KBM-7 (cell line): ENCODE measurements at regions not wholly inside any gene's neighbourhood (a gene's known extent, or its start where the extent isn't known, plus 50 kb on each side); places are given as distances from the start of the nearest gene placed in this dataset.

Experiments used
- DNase-seq: peaks from one replicate; pipeline ENCODE4 v3.0.0-alpha.2; 2015
- in situ Hi-C: fragments of 300-500 bp; cut with MboI; formaldehyde crosslinking; loops from 2 replicates; pipeline ENCODE4 v1.14.3; 2020; ENCODE audit warnings: low sequenced_read_pairs, low pct_unique_long_range_greater_than_20kb, mixed read lengths

DNA sequence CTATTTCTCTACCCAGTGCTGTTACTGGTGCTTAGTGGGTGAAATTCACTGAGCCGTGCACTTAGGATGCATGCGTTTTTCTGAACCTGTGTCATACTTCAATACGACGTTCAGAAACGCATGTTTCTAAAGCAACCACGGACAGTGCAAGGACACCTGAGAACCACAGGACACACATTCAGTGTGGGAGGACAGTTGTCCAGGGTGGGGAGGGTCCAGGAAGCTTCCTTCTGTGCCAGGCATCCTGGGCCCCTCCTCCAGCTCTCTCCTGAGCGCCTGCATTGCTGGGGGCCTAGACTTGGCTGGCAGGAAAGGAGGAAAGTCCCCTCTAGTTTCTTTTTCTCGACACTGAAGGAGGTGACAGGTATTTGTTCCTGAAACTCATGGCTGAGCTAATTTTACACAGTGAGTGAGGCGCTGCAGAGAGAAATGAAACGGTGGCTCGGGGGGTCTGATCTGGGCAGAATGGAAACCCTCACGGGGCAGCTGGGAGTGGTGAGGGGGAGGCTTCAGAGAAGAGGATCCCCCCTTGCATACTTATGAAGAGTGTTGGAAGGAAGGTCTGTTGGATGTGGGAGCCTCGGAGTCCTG lies 89.9 kb downstream of the IRF8 start:
- in situ Hi-C loops = loop anchor here (10.0 to 25.0 kb wide), 2 partner anchors 164 to 327 kb away; no protein-coding TSS in a partner anchor
- no peak for DNase-seq

DNA sequence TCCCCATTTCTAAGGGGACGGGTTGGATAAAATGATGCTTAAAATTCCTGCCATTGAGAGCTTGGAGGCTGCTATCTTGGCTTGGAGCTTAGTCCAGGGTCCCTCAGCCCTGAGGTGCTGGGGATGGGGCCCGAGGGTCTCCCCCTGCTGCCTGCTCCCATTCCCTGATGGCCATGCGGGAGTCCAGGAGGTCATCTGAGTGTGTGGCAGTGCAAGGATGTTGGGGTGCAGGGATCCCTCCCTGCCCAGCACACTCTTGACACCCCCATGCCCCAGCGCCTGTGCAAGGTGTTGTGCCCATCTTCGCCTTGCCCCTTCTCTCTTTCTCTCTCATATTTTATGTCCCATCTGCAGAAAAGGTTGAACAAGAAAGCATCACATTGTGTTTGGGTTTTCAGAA lies 90.4 kb downstream of the IRF8 start:
- no peak for DNase-seq
- in situ Hi-C loops = loop anchor here (10.0 to 25.0 kb wide), 2 partner anchors 165 to 327 kb away; no protein-coding TSS in a partner anchor

DNA sequence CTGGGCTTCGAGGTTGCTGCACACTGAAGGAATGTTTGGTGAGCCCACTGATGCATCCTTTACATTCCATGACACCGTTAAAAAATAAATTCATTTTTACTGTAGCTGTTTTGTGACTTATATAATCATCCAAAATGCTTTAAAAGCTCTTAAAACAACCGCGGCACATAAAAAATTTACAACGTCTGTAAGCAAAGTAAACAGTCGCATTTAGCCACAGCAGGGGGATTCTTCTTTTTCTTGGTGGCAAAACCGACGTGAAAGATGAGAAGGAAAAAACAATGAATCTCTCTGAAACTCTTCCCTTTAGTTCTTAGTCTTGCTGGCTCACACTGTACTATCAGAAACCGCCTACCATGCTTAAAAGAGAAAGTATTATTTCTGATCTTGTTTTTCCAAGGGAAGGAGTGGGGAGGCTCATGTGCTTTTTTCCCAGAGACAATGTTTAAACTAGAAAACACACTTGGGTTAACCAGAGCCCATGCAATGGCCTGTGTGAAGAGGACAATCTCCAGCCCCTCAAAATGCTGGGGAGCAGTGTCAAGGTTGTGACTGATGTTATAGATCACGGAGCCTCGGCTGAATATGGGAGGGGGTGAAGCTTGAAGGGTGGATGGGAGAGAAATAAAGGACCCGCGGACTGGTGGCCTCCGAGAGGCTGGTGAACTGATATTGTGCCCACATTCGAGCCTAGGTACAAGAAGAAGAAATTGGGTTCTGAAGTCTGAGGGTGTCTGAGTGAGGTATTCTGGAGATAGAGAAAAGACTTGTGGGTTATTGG lies 91.1 kb downstream of the IRF8 start:
- DNase-seq = no peak
- in situ Hi-C loops = loop anchor here (10.0 to 25.0 kb wide), 2 partner anchors 165 to 328 kb away; no protein-coding TSS in a partner anchor

DNA sequence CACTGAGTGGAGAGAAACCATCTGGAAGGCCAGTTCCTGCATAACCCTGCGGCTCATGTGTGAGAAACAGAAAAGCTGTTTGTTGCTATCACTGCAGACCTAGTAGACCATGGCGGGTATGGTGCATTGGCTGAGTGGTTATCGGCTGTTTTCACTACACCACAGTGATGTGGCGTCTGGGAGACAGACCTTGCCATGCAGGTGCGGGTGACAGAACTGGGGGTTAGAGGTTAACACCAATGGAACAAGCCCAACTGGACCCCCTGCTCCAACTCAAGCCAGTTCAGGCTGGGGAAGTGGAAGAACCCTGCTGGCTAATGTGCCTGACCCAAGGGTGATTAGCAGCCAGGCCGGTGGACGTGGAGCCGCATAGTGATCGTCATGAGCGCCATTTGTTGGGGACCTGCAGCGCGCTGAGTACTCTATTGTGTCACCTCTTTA lies 91.9 kb downstream of the IRF8 start:
- no peak for DNase-seq
- in situ Hi-C loops = loop anchor here (25.0 kb wide), 1 partner anchor 329 kb away; no protein-coding TSS in a partner anchor

DNA sequence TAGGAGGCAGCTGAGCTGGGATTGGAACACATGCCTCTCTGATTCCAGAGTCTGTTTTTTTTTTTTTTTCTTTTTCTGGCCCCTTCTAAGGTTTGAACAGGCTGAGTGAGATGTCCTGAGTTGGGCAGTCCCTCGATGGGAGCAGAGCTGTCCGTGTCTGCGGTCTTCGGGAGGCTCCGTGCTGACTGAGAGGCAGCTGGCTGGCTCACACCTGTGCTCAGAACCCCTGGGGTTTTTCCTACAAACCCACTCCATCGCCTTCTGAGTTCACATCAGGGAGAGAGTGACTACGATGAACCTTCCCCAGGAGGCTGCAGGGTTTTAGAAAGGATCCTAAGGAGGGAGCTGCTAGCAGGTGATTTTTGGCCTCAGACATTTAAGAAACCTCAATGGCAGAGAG lies 92.5 kb downstream of the IRF8 start:
- DNase-seq = no peak
- in situ Hi-C loops = loop anchor here (25.0 kb wide), 1 partner anchor 329 kb away; no protein-coding TSS in a partner anchor

DNA sequence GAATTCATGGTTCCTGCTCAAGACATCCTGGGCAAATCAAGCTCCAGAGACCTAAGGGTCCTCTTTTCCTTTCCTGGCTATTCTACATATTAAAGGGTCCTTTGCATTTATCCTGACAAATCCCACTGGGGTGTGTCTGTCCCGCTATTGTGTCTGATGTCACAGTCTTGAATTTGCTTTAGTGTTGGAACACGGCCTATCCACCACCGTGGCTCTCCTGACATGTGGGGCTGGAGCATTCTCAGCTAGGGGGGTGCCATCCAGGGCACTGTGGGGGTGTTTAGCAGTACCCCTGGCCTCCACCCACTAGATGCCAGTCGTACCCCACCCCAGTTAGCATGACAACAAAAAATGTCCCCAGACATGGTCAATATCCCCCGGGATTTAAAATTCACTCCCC lies 92.9 kb downstream of the IRF8 start:
- DNase-seq = no peak
- in situ Hi-C loops = loop anchor here (25.0 kb wide), 1 partner anchor 330 kb away; no protein-coding TSS in a partner anchor

DNA sequence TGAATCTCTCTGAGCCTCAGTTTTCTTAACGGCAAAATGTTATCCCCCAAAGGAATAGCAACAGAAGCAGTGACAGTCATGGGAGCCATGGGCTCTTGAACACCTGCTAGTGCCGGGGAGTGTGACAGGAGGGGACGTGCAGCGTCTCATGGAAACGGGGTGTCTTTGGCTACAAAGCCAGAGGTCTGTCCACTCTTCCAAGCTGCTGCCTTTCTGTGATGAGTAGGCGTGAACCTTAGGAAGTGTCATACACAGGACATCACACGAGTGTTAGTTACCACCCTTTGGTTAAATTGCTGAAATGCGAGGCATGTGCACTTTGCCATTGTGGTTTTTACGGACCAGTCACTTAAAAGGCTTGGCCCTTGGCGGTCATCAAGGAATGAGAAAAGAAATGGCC lies 93.4 kb downstream of the IRF8 start:
- no peak for DNase-seq
- in situ Hi-C loops = loop anchor here (25.0 kb wide), 1 partner anchor 330 kb away; no protein-coding TSS in a partner anchor

DNA sequence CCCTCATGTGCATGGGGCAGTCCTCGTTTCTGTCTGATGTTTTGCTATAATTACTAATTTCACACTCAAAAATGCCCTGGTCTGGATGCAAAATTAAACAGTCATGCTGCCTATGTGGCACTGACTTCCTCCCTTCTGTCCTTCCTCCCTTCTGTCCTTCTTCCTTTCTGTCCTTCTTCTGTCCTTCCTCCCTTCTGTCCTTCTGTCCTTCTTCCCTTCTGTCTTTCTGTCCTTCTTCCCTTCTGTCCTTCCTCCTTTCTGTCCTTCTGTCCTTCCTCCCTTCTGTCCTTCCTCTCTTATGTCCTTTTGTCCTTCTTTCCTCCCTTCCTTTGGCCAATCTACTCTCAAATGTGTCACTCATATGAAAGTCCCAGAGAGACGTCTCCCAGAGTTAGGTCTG lies 93.8 kb downstream of the IRF8 start:
- DNase-seq = no peak
- in situ Hi-C loops = loop anchor here (25.0 kb wide), 1 partner anchor 330 kb away; no protein-coding TSS in a partner anchor

DNA sequence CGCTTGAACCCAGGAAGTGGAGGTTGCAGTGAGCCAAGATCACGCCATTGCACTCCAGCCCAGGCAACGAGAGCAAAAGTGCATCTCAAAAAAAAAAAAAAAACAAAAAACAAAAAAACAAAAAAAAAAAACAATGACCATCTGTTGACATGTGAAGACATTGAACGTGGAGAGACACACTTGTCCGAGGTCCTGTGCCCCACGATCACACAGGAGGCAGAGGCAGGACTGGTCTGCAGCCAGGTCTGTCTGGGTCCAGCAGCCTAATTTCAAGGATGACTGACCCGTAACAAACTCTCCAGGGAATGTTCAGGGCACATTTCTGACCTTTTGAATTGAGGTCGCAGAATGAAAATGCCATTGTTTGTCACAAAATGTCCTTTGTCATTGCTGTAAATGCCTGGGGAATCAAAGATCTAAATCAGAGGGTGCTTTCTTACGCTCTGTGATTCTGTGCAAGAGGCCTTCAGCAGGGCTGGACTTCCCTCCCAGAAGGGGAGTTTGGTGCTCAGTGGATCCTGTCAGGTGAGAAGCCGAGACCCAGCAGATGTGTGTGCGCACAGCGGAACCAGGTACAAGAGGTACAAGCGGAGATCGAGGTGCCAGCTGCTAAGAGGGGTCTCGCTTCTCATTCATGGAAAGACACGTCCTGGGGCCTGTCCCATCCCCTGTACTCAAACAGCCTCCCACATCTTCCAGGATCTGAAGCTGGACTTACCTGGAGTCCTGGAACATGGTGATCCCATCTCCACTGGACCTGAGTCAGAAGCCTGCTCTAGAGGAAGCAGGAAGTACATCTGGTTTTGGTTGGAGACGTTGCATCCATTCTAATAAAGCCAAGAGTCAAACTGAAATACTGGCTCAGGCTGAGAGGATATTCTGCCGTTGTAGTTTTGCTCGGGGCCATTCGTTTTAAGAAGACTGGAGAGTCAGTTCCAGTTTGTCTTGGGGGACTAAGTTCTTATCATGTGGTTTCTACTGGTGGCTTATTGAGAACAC lies 95.8 kb downstream of the IRF8 start:
- in situ Hi-C loops = loop anchor here (25.0 kb wide), 1 partner anchor 332 kb away; no protein-coding TSS in a partner anchor
- DNase-seq = no peak

DNA sequence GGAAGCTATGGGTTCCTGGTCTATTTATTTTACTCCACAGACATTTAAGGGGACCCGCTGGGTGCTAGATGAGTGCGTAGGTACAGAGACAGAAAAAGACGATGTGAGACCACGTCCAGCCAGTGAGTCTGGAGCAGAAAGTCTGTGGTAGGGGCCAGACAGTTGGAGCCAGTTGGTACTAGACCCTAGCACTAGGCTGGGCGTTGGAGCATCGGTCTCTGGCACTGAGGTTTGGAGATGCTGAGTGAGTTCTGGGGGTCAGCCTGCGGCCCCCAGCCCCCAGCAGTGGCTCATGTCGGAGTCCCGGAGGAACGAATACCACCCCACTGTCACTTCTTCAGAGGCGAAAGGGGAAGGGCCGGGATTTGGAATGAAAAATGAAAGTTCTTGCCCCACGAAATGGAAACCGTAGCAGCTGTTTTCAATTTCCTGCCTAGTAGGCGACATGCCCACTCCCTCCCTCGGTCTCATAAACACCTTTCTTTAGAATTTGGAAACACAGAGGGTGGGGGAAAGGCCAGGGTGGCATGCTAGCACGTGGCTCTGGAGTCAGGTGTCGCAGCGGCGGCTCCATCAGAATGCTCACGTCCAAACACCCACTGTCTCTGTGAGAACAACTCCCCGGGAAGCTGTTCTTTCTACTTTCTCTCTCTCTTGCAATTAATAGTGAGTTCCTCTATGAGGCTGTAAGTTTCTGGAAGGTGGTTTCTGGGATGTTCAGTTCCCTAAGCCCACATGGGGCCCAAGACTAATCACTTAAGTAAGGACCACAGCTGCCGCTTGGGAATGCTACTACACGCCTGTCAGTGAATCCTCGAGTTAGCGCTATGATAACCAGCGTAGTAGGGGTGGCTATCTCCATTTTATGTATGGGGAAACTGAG lies 96.8 kb downstream of the IRF8 start:
- in situ Hi-C loops = loop anchor here (25.0 kb wide), 1 partner anchor 333 kb away; no protein-coding TSS in a partner anchor
- DNase-seq = no peak

DNA sequence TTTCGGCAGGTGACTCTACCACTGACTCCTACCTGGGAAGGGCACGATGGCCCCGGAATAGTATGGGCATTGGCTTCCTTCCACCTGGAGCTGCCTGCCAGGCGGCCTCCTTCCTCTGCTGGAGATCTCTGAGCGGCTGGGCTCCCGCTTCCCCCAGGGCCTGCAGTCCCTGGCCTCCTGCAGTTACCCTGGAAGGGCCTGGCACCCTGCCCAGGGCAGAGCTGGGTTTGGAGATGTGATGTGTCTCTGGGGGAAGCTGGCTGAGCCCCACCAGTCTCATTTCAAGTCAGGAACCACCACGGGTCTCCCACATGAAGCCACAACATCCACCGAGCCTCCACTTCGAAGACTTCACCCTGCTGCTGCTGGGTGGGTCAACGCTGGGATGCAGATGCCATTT lies 97.9 kb downstream of the IRF8 start:
- in situ Hi-C loops = loop anchor here (25.0 kb wide), 1 partner anchor 335 kb away; no protein-coding TSS in a partner anchor

DNA sequence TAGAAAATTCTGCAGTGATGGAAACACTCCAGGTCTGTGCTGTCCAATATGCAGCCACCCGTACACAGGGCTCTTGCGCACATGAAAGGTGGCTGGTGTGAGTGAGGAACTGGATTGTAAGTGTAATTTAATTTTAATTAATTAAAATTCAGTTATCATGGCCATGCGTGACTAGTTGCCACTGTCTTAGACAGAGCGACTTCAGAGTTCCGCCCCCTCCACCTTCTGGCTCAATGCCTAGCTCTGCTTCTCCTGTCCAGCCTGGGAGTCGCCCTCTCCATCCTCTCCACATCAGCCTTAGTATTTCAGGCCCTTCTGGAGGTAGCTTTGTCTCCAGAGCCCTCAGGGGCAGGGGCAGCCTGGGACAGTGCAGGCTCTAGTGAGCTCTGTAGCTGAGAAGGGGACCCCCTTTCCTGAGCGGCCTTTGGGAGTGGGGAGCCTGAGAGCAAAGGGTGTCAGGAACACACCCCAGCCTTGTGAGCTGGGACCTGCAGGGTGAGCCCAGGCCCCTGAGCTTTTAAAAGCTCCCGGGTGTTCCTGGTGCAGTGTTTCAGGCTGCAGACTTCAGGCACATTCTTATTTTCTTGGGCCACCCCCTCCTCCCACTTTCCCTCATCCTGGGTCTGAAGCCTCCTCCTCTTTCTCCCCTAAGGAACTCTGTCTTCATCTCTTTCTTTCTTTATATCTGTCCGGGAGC lies 99.4 kb downstream of the IRF8 start:
- in situ Hi-C loops = loop anchor here (25.0 kb wide), 1 partner anchor 336 kb away; no protein-coding TSS in a partner anchor
- no peak for DNase-seq

More for the DNA sequence above, 97.9 kb downstream of the IRF8 start:
- no peak for DNase-seq

DNA sequence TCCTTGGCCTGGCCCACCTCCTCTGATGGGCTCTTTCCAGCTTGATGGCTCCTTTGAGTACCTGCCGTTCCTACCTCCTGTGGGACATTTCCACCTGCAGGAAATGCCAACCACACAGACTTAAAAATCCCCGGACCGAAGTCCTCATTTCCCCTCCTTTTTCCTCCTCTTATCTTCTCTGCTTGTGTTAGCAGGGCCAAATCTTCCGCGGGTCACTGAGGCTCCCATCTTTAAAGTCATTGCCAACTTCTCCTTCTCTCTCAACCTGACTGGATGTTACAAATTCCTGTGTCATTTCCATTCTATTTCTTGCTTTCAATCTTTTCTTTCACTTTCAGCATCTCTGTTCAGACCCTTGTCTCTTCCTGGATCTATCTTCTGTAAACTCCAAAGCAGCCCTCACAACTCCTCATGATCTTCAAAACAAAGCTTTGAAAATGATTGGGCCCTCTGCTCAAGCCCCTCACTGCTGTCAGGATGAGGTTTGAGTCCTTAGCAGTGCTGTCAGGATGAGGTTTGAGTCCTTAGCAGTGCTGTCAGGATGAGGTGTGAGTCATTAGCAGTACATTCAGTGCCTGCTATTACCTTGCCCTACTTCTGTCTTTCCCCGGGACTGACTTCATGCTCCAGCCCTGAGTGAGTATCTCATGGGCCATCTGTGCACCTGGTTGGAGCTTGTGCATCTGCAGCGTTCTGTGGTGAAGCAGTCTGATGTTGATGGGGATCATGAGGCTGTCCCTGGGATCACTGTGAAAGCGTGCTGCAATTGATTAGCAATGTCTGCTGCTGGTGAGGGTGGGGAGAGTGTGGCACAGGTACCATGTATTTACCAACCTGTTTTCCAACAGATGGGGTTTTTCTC lies 100.1 kb downstream of the IRF8 start:
- in situ Hi-C loops = loop anchor here (25.0 kb wide), 1 partner anchor 337 kb away; no protein-coding TSS in a partner anchor
- no peak for DNase-seq

DNA sequence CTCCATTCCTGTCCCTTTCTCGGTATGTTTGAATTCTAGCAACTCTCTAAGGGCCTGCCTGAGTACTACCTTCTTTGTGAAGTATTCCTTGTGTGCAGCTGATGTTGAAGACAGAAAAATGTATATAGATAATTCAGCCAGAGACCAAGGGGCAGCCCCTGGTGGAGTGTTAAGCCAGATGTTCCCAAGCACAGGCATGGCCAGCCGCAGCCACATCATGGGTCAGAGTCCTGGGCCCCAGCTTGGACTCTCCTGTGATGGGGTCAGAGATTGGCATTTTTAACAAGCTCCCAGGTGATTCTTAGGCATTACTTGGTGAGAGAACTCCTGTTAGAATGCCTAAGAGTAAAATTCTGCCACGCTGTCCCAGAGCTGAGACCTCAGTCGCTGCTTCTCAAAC lies 100.8 kb downstream of the IRF8 start:
- no peak for DNase-seq
- in situ Hi-C loops = loop anchor here (25.0 kb wide), 1 partner anchor 337 kb away; no protein-coding TSS in a partner anchor

DNA sequence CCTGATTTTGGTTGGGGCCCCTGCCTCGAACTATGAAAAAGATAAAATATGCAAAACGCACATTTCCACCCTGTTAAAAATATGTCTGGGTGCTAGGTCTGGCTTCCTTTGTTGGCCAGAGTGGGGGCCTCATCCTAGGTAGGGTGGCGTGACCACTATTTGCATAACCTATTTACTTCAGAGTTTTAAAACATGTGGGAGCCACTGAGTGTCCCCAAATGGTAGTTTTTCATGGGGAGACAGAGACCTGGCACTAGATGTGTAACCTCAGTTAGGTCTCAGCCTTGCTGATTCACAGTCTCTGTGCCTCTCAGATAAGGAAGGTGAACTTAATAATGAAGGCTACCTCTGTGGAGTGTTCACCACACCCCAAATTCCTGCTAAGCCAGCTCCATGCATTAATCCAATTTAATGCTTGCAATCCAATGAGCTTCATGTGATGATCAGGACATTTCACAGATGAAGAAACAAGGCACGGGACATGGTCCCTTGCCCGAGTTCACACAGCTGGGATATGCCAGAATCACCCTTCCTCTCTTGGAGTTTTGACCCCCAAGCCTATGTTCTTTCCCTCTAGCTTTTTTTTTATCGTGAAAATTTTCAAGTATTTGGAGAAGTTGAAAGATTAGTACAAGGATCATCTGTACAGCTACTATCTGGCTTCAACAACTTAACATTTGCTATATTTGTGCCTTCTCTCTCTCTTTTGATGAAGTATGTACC lies 103.4 kb downstream of the IRF8 start:
- no peak for DNase-seq
- in situ Hi-C loops = no loop called here

DNA sequence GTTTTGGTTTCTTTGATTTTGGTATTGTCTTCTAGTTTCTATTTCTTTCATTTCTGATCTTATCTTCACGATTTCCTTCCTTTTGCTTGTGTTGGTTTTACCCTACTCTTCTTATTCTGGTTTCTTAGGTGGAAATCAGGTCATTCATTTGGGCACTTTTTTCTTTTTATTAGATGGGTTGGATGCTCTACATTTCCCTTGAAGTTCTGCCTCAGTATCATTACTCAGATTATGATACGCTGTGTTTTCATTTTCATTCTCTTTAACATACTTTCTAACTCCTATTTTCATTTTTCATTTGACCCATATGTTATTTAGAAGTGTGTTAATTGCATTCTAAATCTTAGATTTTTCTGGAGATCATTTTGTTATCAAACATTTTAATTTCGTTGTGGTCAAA lies 108.6 kb downstream of the IRF8 start:
- DNase-seq = no peak
- in situ Hi-C loops = no loop called here
